ENCODE measurements at regions not wholly inside any gene's neighbourhood (a gene's known extent, or its start where the extent isn't known, plus 50 kb on each side); places are given as distances from the start of the nearest gene placed in this dataset.

DNA sequence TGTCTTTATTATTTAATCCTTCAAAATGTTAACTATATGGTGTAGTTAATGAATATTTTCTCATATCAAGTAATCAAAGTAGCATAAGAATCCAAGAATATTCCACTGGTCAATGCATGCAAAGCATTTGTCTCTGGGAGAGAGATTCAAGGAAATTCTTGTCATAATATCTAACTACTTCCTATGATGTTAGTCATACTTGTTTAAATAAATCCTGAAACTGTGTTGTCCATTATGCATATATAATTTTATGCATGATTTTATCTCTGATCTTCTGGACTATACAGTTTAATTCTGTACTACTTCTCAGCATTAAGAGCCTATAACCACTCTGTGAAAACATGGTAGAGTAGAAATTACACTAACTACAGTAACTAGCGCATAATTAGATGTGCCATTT is 388.3 kb downstream of the NR4A2 start:
- TF ChIP-seq, protein P1, sequence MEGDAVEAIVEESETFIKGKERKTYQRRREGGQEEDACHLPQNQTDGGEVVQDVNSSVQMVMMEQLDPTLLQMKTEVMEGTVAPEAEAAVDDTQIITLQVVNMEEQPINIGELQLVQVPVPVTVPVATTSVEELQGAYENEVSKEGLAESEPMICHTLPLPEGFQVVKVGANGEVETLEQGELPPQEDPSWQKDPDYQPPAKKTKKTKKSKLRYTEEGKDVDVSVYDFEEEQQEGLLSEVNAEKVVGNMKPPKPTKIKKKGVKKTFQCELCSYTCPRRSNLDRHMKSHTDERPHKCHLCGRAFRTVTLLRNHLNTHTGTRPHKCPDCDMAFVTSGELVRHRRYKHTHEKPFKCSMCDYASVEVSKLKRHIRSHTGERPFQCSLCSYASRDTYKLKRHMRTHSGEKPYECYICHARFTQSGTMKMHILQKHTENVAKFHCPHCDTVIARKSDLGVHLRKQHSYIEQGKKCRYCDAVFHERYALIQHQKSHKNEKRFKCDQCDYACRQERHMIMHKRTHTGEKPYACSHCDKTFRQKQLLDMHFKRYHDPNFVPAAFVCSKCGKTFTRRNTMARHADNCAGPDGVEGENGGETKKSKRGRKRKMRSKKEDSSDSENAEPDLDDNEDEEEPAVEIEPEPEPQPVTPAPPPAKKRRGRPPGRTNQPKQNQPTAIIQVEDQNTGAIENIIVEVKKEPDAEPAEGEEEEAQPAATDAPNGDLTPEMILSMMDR (IDR thresholded peaks at IDR 0.05), result no peak
- TF ChIP-seq EP300 (IDR thresholded peaks at IDR 0.05) (no peak), POLR2AphosphoS5 (IDR thresholded peaks at IDR 0.05) (no peak)

All from sigmoid colon (tissue), 4 donors.